ENCODE measurements at regions not wholly inside any gene's neighbourhood (a gene's known extent, or its start where the extent isn't known, plus 50 kb on each side); places are given as distances from the start of the nearest gene placed in this dataset.

- TF ChIP-seq CTCF (conservative IDR thresholded peaks at IDR 0.05) (no peak), ZFX (IDR thresholded peaks at IDR 0.05) (no peak)
Observed at GRCh38 chr2:4561196-4561595, 857.8 kb downstream of the DCDC2C start.

All from C4-2B (cell line).